NOMO-1 treated with dmso at 0.1 percent for 144 hours (cell line): ENCODE measurements at regions not wholly inside any gene's neighbourhood (a gene's known extent, or its start where the extent isn't known, plus 50 kb on each side); places are given as distances from the start of the nearest gene placed in this dataset.

Experiments used
- DNase-seq: peaks from one replicate; lab custom pipeline; 2025; ENCODE audit not compliant: unreplicated experiment; lab: John Stamatoyannopoulos, UW

DNA sequence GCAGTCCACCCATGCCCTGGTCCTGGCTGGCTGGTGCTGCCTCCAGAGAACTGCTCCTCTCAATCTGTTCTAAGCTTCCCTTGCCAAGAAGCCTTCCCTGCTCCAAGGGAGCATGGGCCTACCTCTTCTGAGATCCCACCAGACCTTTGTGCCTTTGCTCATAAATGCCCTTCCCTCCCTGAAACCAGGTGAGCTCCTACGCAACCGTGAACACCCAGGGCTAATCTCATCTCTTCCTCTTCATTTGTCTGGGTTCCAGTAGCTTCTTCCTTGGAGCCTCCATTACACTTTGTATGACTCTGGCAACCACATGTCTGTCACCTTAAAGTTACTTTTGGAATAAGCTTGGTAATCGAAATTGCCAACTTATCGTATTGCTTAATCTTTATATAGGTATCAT is 270.6 kb downstream of the PBX3 start:
- no peak for DNase-seq

DNA sequence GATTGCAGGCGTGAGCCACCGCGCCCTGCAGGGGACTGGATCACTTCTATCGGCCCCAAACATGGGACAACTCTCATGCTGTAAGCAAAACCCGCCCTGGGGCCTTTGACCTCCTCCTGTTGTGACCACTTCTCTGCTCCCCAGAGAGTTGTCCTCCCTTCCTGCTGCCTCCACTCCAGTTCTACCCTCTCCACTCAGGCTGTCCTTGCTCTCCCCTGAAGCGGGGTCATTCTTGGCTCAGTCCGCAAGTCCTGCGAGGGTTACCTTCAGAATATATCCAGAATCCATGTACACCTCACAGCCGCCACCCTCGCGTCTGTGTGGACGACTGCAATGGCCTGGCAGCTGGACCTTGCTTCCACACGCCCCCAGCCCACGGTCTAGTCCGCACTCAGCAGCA is 273.7 kb downstream of the PBX3 start:
- no peak for DNase-seq

DNA sequence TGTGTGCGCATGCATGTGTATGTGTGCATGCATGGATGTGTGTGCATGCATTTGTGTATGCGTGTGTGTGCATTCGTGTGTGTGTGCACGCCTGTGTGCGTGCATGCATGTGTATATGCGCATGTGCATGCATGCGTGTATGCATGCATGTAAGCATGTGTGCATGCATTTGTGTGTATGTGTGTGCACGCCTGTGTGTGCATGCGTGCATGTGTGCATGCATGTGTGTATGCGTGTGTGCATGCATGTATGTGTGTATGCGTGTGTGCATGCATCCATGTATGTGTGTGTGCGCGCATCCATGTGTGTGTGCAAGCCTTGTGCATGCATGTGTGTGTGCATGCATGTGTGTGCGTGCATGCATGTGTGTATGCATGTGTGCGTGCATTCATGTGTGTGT is 276.8 kb downstream of the PBX3 start:
- no peak for DNase-seq

DNA sequence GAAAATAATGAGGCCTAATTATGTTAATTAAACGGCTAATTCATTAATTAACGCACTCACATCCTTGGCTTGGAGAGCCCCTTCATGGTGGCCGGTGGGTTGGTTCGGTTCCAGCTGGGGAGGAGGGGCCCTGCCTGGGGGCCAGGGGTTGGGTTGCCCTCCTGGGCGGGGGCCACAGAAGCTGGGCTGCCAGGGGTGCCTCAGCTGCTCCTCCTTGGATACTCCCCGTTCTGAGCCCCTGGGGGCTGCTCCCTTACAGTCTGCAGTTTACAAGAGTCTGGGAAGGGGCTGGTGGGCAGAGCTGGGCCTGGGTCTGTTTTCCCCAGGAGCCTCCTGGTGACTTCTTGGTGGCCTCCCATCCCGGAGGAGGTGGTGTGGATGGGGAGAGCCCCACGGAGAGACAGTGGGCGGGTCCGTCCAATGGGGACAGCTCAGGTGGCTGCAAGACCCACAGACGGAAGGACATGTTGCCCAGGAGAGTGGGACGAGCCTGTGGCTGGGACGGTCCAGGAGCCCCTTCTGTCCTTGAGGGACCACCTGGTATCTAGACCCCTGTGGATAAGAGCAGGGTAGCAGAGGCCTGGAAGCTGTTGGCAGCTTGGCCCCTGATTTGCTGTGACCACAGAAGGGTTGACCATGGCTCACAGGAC is 277.5 kb downstream of the PBX3 start:
- DNase-seq, result no peak

DNA sequence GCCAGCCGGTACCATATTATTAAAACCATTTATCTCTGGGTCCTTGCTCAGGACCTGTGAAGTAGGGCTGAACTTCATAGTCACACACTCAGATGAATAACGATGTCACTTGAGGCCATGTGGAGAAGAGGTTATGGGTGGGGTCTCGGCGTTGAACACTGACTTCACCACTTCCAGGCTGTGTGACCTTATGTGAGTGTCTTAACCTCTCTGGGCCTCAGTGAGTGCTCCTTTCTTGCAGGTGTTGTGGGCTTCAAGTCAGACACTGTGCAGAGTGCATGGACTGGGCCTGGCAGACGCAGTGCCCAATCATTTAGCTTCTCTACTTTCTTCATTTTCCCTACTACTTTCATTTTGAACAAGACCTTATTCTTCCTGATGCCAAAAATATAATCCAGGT is 278.8 kb downstream of the PBX3 start:
- DNase-seq, result no peak

DNA sequence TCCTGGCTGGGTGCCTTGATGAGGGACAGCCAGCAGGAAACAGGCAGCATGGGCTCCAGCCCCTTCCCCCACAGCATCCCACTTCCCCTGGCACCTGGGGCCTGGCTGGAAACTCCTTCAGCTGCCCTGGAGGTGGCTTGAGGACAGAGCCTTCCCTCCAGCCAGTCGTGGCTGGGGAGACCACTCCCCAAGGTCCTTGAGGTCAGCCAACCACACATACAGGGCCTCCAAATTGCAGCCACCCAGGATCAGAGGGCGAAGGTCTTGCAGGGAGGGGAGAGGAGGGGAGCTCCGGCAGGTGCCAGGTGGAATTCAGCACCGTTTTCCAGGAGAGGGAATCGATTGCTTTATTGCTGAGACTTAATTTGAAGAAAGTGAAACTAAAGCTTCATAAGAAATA is 280.4 kb downstream of the PBX3 start:
- DNase-seq, result no peak

DNA sequence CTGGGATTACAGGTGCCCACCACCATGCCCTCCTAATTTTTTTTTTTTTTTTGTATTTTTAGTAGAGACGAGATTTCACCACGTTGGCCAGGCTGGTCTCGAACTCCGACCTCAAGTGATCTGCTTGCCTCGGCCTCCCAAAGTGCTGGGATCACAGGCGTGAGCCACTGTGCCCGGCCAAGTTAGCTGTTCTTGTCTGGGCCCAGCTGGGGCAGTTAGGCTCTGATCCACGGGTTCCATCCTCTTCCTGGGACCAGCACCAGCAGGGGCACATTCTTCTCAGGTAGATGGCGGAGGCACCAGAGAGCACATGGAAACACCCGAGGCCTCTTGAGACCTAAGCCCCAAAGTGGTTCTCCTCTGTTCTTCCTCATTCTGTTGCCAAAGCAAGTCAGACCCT is 281.6 kb downstream of the PBX3 start:
- no peak for DNase-seq

DNA sequence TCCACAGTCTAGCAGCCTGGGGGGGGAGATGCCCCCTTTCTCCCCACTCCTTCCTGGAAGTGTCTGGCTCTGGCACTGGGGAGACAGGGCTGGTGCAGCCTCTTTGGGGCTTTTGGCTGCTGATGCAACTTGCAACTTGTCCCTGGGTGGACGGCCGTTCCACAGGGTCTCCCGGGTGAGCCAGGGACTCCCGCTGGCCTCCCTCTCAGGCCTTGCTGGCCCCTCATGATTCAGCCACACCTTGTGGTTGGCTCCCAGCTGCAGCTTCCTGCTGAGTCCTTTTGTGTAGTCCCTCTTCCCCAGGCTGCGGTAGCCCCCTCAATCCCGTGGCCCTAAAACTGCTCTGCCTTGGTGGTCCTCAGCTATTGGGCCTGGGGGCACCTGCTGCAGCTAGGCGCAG is 283.5 kb downstream of the PBX3 start:
- DNase-seq, result no peak

DNA sequence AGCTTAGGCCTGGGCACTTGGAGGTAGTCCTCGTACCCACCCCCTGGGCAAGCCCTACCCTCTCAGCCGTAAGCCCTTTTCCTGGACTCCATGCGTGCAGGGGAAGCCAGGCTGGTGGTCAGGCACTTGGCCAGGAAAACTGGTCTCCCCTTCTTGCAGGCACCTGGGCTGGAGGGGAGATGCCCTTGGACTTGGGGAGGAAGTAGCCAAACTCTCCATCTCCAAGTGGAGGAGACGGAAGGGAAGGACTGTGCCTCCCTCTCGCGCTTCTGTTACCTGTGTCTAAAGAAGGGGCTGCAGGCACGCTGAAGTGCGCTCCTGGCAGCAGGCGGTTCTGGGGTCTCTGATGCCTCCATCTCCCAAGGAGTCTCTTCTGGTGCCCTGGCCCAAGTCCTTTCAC is 283.9 kb downstream of the PBX3 start:
- DNase-seq, result no peak

DNA sequence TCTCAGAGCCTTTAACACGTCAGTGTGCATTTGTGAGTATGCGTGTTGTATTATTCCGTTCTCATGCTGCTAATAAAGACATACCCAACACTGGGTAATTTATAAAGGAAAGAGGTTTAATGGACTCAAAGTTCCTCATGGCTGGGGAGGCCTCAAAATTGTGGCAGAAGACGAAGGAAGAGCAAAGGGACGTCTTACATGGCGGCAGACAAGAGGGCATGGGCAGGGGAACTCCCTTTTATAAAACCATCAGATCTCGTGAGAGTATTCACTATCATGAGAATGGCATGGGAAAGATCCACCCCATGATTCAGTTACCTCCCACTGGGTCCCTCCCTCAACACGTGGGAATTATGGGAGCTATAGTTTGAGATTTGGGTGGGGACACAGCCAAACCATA is 285.0 kb downstream of the PBX3 start:
- DNase-seq, result no peak

DNA sequence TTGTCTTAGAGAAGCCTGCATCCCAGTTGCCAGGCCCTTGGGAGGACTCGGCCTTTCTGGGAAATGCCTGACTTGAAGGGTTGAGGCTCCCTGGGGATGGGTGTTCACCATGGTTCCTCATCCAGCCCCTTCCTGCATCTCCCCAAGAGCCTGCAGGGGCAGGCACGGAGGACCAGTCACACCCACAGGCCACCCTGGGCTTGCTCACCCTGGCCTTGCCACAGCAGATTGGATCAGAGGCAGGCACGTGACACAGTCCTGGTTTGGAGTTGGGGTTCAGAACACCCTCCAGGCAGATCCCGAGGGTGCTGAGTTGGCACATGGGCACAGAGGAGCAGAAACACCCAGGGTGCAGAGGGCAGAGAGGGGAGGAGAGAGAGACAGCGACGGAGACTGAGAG is 286.1 kb downstream of the PBX3 start:
- no peak for DNase-seq

DNA sequence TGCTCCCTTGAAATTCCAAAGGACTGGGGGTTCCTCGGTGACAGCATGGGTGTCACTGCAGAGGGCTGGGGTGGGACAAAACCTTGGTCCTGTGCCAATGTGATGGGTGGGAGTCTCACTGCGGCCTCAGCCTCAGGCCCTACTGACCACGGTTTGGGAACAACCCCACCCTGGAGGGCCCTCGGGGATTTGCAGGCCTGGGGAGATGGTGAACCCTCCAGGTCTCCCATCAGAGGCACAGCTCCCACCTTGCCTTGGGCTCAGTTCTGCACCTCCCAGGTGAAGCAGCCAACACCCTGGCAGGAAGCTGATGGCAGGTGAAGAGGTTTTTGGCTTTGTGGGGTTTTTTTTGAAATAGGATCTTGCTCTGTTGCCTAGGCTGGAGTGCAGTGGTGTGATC is 286.8 kb downstream of the PBX3 start:
- no peak for DNase-seq

DNA sequence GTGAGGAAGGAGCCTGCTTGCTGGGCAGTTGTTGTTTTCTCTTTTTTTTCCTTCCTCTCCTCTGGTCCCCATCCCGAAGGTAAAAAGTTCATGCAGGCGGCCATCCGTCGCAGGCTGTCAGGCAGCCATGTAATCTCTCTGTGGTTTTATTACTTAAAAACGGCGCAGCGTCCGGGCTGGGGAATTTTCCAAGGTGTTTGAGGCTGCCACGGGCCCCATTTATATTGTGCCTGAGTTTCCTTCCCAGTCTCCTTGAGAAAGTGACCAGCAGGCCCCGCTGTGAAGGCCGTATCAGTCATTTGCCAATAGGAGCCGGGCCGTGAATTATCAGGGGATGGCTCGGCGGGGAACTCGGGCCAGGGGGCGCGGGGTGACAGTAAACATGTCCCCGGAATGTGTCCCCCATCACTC is 289.7 kb downstream of the PBX3 start:
- DNase-seq, result no peak

DNA sequence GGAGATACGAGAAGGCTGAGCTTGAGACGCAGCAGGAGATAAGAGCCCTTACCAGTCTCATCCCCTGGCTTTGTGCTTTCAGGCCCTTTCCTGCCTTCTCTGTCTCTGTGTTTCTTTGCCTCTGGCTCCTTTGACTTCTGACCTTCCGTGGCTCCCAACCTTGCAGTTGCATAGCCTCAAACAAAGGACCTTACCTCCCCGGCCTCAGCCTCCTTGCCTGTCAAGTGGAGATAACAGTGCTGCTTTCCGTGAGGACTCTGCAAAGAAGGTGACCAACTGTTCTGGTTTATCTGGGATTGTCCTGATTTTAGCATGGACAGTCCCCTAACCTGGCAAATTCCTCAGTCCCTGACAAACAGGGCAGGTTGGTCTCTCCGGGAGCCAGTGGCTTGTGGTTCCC is 287.8 kb upstream of the MVB12B start:
- DNase-seq, result no peak

DNA sequence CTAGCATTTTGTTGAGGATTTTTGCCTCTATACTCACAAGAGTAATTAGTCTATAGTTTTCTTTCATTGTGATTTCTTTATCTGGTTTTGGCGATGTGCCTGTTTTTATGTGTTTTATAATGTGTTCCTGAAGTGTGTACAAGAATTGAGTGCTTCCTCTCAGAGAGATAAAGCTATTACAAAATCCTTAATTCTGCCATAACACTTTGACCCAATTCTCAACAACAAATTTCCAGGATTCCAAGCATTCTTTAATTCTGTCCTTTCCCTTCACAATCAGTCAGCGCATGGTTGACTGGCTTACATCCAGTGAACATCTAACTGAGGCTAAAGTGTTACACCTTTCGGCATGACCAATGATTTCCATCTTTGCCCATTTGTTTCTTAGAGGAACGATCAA is 282.9 kb upstream of the MVB12B start:
- no peak for DNase-seq

DNA sequence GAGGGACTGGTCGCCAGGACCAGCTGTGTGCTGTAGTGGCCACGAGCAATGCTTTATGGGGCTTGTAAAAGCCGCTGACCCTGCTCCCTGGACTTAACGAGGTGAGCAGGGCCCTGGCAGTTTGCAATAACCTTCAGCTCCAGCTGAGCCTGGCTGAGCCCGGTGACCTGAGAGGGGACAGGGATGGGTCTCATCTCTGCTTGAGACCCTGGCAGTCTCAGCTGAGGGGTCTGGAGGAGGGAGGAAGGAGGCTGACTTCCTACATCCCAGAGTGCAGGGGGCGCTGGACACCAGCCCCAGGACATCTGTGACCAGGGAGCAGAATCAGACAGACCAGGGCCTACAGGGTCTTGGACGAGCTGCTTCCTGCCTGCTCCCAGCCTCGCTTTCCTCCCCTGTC is 277.5 kb upstream of the MVB12B start:
- DNase-seq, result no peak

DNA sequence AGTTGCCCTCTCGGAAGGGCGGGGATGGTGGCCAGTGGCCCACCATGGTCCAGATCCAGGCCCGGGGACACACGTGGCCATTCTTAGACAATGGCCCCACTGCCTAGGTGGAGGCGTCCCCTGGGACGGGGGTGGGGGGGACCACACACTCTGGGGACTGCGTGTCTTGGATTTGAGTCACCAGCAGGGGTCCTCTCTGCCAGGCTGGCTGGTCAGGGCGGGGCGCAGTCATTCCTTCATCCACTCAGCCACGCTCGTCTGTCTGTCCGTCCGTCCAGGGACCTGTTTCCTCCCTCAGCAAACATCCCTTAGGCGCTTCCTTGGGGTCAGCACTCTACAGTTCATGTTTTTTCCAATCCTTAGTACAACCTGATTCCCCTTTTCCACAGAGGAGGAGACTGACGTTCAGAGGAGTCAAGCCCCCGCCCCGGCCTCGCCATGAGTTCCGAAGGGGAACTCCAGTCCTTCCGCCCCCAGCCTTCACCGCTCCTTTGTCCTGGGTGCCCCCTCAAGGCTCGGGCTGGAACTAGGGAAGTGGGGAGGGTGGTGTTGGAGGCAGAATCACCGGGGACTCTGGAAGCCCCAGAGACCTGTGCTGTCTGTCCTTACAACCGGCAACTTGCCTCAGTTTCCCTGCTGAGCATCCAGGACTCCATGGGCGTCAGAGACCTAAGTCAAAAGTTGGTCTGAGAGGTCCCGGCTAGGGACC is 276.6 kb upstream of the MVB12B start:
- DNase-seq, result no peak

DNA sequence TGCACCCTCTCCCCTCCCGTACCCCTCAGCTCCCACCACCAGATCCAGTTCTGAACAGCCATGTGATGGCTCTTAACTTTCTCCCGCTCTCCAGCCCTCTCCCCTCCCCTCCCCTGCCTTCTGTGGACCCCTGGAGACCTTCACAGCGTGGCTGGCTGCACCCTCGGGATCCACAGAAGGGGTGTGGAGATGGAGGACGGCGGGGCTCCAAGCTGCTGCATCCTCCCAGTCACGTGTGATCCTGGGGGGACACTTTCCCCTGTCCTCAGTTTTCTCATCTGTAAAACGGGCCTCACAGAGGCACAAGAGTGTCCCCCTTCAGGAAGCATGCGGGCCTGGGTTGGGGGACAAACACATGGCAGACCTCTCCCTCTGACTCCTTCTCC is 276.0 kb upstream of the MVB12B start:
- DNase-seq, result no peak

DNA sequence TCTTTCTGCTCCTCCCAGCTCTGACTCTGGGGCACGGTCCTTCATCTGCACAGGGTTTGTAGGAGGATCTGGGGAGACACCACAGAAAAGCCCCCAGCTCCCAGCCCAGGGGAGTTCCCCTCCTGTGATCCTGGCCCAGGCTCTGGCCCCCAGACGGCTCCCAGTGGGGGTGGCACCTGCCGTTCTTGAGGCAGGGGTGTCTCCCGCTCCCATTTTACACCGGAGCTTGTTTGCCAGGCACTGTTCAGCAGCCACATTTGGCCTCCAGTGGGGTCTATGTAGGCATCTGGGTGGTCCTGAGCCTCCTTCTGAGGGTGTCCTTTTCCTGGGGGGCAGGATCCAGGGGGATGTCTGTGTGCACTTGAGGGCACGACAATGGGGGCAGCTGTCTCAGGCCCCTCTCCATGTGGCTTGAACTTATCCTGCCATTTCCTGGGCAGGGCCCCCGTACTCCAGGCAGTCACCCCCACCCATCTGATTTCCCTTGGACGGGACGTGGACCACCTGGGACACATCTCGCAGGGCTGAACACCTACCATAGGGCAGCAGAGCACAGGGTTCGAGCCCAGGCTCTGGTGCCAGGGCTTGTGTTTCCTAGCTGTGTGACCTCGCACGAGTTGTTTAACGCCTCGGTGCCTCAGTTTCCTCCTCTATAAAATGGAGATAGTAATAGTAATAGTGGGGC is 275.0 kb upstream of the MVB12B start:
- no peak for DNase-seq

DNA sequence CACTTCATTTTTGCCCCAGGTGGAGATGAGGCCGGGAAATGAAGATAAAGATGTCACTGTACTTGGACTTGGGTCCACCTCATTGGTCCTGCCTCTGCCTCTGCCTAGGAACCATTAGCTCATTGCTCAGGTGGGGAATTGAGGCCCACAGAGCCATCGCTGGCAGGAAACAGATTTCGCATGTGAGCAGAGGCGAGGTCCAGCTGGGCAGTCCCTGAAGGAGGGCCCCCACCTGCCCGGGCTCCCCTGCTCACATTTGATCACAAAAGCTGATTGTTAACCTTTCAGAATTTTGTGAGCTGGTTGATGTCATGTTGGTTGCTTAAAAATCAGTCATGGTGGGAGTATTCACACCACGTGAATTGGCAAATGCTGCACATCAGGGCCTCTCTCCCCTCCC is 273.8 kb upstream of the MVB12B start:
- no peak for DNase-seq

DNA sequence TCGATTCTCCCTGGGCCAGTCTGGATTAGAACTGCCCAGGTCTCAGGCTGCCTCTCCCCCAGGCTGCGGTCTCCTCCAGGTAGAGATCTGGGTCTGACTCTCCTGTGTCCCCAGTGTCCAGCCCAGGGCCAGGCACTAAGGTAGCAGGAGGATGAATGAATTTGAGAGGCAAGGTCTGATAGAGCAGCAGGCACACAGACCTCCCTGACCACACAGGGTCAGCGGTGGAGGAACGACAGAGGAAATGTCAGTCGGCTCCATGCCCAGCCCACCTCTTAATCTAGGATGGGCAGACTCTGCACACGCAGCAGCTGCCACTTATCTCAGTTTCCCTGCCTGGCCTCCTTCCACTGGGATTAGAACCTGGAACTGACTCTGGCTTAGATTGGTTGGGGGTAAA is 272.7 kb upstream of the MVB12B start:
- DNase-seq, result no peak

DNA sequence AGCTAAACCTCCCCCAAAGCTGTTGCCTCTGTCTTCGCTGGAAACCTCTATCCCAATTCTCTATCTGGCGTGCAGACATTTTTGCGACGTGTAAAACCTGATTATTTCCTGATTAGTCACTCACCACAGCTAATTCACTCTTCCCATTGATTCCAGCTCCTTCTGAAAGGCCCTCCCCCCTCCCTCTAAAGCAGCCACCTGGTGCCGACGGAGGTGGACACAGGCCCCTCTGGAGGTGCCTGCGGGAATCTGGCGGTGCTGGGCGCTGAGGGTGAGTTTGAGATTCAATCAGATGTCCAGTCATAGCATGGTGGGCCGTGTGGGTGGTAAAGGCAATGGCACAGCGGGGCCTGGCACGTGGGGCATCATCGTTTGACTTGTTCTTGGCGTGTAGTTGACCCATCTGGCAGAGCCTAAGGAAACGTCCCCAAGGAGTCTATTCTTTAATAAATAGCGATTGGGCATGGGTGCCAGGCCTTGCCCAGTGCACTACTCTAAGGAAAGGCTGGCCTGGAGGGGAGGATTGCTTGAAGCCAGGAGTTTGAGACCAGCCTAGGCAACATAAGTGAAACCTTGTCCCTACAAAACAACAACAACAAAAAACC is 271.1 kb upstream of the MVB12B start:
- DNase-seq, result no peak
